ENCODE measurements at regions not wholly inside any gene's neighbourhood (a gene's known extent, or its start where the extent isn't known, plus 50 kb on each side); places are given as distances from the start of the nearest gene placed in this dataset.
"Not testable (repeated sequence)": the region's sequence is repeated elsewhere in the genome, so short reads cannot be mapped to it uniquely, and the experiment has no call there.

DNA sequence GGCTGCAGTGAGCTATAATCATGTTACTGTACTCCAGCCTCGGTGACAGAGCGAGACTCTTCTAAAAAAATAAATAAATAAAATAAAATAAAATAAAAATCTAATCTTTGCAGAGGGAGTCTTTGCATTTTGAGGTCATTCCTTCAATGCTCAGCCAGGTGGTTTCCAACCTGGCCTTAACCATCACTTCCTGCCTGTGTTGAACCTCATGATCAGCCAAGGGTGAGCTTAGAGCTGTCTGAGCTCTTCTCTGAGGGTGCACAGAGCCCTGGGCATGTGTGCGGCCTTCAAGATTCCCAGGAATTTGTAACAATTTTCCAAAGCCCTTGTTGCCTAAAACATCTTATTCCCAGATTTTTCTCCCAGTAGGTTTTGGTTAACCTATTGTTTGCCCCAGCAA, 94.3 kb downstream of the KCNJ12 start:
- not testable (repeated sequence) for DNase-seq

DNA sequence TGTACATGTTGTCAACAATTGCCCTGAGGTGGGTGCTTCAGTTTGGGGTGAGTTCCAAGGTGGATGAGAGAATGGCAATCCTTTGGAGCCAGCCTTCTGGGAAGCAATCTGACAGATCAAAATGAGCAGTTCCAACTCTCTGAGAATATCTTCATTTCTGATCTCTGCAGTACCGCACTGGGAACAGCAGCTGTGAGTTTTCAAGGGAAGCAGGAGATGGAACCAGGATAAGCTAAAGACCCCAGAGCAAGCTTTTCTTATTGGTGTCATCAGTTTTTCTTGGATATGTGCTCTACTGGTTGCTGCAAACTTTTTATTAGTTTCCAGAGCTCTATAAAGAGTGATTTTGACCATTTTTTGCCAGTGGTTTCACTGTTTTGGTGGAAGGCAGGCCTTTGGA, 94.7 kb downstream of the KCNJ12 start:
- DNase-seq = no peak

DNA sequence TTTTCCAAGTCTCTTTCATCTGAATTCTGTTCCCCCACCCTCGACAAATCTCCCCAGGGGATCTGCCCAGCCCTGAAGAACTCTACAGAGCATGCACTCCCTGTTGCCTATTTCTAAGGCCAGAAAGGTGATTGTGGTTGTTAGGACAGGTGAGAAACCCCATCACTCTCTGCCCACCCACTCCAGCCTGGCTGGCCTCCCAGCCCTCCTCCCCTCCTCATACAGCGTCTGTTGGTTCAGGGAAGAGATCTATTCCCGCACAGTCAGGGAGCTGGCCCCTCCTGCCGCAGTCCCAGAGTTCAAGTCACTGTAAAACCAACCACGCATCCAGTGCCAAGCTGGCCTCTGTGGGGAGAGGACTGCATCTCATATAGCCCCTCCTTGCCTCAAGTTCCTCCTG, 98.7 kb downstream of the KCNJ12 start:
- DNase-seq = no peak

DNA sequence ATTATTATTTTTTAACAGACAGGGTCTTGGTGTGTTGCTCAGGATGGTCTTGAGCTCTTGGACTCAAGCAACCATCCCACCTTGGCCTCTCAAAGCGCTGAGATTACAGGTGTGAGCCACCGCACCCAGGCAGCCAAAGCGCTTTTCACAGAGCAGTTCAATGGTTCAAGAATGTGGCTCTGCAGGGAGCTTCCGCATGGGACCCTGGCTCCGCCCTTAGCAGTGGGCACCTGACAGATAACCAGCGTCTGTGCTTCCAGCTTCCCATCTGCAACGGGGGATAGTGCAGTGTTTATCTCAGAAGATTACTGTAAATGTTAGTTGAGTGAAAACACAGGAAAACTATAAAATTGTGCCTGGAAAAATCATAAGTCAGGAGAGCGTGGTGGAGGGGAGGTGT, 99.4 kb downstream of the KCNJ12 start:
- DNase-seq = no peak

DNA sequence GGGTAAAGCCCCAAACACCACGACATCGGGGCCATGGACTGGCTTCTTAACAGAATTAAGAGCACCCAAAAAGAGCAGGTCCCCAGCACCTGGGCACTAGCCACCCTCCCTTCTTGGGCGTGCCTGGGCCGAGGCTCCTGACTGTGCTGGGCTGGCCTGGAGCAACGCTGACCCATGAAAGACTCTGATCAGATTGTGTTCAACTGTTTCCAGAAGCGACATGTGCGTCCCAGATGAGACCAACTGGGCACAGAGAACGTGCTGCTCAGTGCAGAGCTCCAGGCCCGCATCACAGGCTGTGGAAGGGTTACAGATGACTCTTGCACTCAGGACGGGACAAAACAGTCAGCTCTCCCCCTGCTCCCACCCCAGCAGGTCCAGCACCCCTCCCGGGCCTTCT, 100.7 kb downstream of the KCNJ12 start:
- no peak for DNase-seq

DNA sequence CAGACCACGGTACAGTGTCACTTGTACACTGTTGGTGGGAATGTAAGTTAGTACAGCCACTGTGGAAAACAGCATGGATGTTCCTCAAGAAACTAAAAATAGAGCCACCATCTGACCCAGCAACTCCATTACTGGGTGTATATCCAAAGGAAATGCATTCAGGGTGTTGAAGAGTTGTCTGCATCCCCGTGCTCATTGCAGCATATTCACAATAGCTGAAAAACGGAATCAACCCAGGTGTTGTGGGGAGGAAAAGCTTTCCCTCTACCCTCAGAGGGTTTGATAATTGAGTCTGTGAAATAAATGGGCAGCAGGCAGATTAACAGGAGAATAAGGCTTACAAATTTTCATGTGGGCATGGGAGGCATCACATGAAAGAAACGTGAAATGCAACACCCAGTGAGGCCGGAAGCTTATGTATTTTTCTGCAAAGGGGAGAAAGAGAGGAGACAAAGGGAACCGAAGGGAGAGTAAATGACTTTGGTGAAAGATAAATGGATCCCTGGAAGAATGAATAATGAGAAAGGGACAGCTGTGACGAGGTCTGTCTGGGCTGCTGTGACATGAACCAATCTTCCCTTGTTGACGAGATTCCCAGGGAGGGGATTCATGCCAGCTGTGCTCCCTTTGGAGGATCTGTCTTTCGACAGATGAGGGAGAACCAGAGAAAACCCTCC, 106.2 kb downstream of the KCNJ12 start:
- no peak for DNase-seq

DNA sequence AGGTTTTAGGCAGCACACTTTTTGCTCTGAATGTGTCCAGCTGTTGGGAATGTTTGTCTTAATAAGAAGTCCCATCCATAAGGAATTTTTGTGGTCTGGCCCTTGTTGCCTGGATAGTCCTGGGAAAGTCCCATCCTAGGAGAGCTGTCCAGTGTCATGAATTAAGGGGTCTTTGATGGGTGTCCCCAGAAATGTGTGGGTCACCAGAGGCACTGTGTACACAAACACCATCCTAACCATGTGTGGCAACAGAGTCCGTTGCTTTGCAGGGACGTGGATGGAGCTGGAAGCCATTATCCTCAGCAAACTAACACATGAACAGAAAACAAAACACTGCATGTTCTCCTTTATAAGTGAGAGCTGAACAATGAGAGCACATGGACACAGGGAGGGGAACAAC, 111.9 kb downstream of the KCNJ12 start:
- not testable (repeated sequence) for DNase-seq

DNA sequence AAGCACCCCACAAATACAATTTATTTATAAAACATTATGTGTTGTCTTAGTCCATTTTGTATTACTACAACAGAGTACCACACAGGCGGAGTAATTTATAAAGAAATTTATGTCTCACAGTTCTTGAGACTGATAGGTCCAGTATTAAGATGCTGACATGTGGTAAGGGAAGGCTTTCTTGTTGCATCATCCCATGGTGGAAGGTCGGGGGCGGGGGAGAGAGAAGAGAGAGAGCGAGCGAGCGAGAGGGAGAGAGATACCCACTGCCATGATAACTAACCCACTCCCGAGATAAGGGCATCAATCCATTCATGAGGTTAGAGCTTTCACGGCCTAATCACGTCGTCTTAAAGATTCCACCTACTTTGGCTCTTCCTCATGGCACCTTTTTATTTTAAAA, 117.8 kb downstream of the KCNJ12 start:
- no peak for DNase-seq

DNA sequence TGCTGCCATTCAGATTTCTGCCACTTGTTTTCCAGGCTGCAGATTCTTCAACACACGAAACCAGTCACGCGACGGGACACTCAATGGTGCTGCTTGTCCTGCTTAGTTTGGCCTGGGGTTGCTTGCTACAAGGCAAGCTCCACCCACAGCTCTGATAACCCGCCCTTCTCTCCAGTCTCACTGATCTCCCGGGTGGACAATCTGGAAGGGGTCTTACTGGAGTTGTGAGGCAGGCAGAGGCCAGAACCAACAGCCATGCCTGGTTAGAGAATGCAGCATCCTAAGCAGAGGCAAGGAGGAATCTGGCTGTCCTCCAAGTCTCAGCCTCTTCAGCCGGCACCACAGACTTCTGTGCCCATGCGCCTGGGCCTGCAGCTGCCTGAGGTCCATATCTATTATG, 119.1 kb downstream of the KCNJ12 start:
- DNase-seq = no peak

DNA sequence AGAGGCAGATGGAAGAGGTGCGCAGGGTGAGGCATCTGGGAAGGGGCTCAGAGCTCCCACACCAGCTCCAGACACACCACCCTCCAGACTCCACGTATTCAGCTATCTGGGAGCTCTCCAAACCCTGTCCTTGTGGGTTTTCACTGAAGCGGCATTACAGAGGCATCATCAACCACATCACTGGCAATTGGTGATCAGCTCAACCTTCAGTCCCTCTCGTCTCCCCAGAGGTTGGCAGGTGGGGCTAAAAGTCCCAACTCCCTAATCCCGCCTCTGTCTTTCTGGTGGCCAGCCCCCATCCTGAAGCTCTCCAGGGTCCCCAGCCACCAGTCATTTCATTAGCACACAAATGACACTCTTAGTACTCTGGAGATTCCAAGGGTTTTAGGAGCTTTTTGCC, 123.9 kb downstream of the KCNJ12 start:
- DNase-seq = no peak

DNA sequence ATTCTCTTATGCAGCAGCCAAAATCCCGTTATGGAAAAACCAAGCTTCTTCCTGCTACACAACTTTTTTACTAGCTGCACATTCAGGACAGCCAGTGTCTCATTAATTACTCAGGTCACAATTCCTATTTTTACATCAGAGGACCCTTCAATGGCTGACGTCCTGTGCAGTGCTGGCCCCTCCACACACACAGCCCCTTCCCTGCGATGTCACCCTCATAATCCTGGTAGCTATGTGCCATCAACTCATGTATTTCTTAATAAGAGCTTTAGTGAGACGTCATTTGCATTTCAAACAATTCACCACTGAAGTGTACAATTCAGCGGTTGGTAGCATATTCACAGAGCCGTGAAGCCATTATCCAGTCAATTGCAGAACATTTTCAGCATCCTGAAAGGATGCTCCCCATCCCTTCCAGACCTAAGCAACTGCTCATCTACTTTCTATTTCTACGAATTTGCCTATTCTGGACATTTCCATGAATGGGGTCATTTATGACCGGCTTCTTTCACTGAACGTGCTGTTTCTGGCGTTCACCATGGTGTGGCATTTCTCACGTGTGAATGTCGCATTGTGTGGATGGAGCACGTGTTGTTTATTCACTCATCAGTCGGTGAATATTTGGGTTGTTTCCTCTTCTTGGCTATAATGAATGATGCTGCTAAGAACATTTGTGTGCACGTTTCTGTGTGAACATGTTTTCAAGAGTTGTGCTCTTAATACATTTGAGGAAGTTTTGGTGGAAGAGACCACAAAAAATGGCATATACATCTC, 126.0 kb downstream of the KCNJ12 start:
- DNase-seq = not testable (repeated sequence)

DNA sequence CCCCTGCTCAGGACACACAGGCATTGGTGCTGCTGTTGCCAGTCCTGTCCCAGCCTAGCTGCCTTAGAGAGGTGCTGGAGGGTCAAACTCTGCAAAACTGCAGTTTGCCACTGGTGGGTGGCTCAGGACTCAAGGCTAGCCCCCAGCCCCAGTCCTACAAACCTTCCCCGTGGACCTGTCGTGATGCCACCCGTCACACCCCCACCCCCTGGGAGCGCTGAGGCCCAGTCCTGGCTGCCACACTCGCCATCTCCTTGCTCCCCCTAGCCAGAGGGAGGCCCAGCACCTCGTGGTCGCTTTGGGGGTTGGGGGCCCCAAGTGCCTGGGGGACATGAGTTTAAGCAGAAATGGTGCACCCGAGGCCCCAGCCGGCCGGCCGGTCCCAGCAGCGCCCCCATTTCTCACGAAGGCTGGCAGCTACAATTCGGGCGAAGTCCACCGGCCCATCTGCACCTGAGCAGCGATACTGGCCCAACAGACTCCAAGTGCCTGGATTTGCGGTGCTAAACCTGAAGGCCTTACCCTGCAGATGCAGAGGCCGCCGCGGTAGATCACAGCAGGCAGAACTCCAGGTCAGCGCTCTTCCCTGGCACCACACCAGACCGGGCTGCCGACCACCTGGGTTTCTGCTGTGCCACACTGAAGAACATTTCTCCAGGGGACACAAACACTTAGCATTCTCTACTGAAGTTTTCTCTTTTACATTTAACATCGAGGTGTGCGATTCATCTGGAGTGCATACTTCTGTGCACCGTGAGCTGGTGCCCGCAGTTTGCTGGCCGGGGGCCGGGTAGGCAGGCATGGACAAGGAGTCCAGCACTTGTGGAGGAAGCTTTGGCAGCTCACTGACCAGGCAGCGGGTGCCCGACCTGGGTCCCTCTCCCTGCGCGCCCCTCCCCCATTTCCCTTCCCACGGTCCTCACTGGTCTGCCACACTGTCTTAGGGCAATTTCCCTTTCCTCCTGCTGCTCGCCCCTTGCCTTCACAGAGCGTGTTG, 130.0 kb downstream of the KCNJ12 start:
- DNase-seq = no peak

DNA sequence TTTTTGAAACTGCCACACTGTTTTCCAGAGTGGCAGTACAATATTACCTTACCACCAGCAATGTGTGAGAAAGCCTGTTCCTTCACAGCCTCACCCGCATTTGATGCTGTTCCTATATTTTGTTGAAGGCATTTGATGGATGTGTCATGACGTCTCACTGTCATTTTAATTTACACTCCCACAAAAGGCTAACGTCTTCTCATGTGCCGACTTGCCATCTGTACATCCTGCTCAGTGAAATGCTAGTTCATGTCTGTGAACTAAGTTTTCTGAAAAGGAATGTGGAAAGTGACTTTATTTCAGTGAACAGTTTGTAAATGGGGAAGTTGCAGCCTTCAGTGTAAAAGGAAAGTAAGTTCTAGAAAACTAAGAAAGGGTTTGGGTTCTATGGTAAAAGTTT, 131.6 kb downstream of the KCNJ12 start:
- not testable (repeated sequence) for DNase-seq

DNA sequence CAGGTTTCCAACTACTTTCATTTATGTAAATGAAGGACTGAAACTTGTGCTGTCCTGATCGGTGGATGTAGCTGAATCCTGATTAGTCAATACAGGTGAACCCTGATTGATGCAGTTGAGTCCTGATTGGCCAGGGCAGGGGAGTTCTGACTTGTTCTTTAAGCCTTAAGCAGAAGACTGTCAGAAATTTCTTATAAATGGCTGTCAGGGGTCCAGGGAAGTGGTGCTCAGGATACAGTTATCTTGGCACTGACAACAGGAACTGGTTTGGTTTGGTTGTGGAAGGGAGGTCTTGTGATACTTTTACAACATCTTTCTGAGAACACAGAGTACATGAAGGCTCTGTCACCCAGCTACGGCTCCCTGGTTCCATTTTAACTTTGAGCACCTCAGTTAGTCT, 132.1 kb downstream of the KCNJ12 start:
- DNase-seq = no peak

DNA sequence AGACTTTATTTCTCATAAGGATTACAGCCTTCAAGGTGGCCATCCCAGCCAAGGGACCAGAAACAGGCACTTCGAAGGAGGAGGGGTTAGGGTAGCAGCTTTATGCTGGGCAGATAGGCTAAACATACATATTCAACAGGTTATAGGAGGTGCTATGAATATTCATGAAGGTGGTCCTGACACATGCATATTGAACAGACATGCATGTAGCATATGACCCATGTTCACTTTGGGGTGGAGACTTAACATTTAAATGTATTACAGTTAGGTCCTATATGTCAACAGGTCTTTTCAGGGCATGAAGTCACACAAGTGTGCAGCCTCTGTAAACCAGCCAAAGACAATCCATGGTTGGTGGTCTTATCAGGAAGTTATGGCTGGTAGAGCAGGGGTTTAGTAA, 133.2 kb downstream of the KCNJ12 start:
- DNase-seq = not testable (repeated sequence)

DNA sequence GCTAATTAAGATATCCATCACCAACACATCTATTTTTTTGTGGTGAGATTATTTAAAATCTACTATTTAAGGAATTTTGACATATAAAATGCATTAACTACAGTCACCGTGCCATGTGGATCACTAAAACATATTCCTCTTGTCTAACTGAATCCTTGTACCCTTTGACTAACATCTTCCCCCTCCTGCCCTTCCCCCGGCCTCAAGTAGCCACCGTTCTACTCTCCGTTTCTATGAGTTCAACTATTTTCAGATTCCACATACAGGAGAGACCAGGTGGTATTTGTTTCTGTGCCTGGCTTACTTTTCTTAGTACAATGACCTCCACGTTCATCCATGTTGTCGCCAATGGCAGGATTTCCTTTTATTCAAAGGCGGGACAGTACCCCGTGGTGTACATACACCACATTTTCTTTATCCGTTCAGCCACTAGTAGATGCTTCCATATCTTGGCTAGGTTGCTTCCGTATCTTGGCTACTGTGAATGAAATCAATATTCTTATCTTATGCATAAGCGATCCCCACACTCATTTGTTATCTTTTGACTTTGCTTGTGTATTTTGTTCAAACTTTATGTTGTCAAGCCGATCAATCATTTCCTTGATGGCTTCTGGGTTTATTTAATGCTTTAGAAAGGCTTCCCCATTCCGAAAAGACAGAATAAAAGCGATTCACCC, 134.7 kb downstream of the KCNJ12 start:
- DNase-seq = no peak

DNA sequence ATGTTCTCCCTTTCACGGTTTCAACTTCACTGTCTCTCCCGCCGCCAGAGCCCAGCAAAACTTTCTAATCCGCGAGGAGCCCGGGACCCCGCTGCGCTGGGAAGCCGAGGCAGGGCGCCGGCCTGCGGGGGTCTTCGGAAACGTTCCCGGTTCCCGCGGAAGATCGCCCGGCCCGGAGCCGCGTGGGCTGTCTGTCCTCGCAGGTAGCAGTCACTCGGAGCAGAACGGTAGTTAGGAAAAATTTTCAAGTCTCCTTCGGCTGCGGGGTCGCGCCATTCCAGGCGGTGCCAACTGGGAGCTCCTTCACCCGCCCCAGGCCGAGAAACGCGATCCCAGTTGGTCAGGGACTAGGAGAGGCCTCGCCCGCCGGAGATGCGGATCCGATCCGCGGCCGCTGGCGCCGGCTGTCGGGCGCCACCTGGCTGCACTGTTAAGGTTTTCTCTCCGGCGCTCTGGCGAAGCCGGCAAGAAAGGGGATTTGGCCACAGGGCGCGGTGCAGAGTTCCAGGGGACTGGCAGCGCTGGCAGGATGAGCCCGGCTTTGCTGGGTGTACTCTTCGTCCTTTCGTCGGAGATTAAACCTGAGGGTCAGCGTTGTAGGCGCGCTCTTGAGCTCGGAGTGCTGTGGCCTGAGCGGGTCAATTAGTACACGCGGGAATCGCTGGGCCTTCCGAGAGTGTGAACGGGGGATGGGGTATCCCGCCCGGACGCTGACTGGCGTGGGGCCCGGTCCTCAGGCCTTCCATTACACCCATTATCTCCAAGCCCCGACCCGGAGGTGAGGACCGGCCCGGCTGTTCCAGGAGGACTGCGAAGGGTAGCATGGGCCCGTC, 135.4 kb downstream of the KCNJ12 start:
- DNase-seq = peak; percentile 12

DNA sequence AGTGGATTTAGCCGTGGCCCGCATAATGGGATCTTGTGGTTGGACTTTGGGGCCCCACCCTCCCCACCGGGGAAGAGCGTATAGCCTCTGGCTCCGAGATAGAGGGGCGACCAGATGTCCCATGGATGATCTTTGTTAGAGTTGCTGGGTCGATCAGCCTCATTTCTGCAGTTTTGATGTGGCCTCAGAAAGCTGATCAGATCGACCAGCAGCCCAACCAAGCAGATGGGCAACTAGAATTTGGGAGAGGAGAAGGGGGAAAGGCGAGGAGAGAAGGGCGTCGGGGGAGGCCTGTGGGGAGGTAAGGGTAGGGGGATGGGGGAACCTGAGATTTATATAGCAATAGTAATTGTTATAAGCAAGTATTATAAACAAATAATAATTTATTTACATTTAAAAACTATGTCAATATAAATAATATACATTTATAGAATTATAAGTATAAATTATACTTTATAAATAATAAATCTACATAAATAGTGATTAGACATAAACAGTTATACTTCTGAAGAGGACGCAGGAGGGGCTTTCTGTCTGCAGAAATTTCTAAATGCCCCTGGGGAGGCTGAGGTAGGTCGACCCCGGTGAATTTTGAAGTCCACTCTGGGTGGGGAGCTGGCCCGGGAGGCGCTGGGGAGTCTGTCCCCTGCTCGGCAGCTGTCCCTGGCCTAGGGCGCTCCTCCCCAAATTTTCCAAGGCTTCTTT, 136.3 kb downstream of the KCNJ12 start:
- no peak for DNase-seq

DNA sequence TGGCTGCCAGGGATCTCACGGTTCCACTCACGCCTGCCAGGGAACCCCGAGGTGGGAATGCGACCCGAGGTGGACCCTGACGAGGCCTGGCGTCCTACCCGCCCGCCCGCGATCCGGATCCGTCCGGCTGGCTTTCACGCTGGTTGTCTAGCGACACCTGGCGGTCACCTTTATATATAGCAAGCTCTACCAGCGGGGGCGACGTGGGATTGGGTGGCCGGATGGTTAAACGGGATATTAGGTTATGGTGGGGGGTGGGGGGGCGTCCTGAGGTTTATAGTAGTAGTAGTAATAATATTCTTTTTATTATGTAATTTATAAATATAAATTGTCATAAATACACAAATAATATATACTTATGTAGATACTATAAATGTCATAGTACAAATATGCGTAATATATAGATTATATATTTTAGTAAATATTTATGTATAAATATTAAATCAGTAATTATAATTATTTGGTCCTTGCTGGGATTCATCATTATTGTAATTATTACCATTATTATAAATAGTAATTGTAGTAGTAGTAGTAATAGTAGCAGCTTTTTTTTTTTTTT, 136.9 kb downstream of the KCNJ12 start:
- no peak for DNase-seq

DNA sequence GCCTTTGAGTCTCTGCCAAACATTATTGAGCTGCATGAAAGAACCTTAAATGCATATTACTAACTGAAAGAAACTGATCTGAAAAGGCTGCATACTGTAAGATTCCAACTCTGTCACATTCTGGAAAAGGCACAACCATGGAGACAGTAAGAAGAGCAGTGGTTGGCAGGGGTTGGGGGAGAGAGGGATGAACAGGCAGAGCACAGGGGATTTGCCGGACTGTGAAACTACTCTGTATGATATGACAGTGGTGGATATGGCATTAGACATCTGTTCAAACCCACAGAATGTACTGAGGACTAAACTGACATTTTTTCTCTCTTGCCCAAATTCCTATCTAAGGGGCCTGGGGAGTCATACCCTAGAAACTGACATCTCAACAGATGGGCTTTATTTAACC, 138.4 kb downstream of the KCNJ12 start:
- not testable (repeated sequence) for DNase-seq

Measured in NCI-H2081 treated with DMSO at 0.1 percent for 48 hours (cell line).